BJ (cell line): ENCODE measurements at regions not wholly inside any gene's neighbourhood (a gene's known extent, or its start where the extent isn't known, plus 50 kb on each side); places are given as distances from the start of the nearest gene placed in this dataset.

Experiments
- CTCF ChIA-PET: fragments of 350-600 bp; formaldehyde crosslinking; extraction: SDS; loops from one replicate; lab custom pipeline; 2021; ENCODE audit warnings: antibody characterized with exemption, inconsistent platforms; lab: Yijun Ruan, JAX
- POLR2A ChIA-PET: fragments of 300-600 bp; sonication (Branson Sonifier 250); formaldehyde crosslinking; extraction: SDS; loops from one replicate; lab custom pipeline; 2021; ENCODE audit warnings: antibody characterized with exemption; lab: Charles Lee
- DNase-seq: peaks from one replicate; pipeline ENCODE4 v3.0.0-alpha.2; 2011; ENCODE audit warnings: low read depth
- H3K27me3 ChIP-seq: 2 replicates; pipeline ENCODE4 v1.6.0; 2011; ENCODE audit warnings: low read length; ENCODE audit not compliant: control insufficient read depth, insufficient read depth
- H3K36me3 ChIP-seq: 2 replicates; pipeline ENCODE4 v1.5.1; 2011; ENCODE audit warnings: low read length; ENCODE audit not compliant: control insufficient read depth, insufficient read depth
- H3K4me3 ChIP-seq: 2 replicates; pipeline ENCODE4 v1.5.1; 2011; ENCODE audit warnings: low read depth, mild to moderate bottlenecking, control low read depth, low read length
- TF ChIP-seq, protein P1 (sequence below): IDR thresholded peaks from 2 replicates; pipeline ENCODE4 v1.5.1; 2011; ENCODE audit warnings: low read depth, mild to moderate bottlenecking, control low read depth, inconsistent platforms, low read length, moderate library complexity; ENCODE audit not compliant: insufficient read depth

DNA sequence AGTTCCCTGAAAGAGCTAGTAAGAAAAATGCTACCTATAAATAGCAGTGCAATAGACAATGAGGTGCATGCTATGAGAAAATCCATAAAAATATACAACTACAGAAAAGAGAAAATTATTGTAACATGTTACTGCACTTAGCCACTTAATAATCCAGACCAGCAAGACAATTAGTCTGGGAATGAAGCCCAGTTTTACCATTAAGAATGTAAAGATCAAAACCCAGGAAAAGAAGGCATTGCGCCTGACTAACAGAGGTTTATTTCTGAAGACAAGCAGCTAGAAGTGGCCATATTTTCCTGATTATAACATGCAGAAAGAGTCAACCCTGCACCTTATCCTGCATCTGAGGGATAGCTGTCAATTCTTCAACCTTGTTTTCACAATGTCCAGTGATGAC, 276.4 kb upstream of the PRMT6 start:
- H3K4me3 ChIP-seq = no peak overlapping the region
- H3K27me3 ChIP-seq = no peaks in the 10 kb centered on the region
- ChIA-PET POLR2A (no interaction called here), CTCF (no interaction called here)
- TF ChIP-seq, protein P1, sequence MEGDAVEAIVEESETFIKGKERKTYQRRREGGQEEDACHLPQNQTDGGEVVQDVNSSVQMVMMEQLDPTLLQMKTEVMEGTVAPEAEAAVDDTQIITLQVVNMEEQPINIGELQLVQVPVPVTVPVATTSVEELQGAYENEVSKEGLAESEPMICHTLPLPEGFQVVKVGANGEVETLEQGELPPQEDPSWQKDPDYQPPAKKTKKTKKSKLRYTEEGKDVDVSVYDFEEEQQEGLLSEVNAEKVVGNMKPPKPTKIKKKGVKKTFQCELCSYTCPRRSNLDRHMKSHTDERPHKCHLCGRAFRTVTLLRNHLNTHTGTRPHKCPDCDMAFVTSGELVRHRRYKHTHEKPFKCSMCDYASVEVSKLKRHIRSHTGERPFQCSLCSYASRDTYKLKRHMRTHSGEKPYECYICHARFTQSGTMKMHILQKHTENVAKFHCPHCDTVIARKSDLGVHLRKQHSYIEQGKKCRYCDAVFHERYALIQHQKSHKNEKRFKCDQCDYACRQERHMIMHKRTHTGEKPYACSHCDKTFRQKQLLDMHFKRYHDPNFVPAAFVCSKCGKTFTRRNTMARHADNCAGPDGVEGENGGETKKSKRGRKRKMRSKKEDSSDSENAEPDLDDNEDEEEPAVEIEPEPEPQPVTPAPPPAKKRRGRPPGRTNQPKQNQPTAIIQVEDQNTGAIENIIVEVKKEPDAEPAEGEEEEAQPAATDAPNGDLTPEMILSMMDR = no peak
- H3K36me3 ChIP-seq = no peaks in the 10 kb centered on the region; the same call in 1 of the 2 replicates
- no peak for DNase-seq

DNA sequence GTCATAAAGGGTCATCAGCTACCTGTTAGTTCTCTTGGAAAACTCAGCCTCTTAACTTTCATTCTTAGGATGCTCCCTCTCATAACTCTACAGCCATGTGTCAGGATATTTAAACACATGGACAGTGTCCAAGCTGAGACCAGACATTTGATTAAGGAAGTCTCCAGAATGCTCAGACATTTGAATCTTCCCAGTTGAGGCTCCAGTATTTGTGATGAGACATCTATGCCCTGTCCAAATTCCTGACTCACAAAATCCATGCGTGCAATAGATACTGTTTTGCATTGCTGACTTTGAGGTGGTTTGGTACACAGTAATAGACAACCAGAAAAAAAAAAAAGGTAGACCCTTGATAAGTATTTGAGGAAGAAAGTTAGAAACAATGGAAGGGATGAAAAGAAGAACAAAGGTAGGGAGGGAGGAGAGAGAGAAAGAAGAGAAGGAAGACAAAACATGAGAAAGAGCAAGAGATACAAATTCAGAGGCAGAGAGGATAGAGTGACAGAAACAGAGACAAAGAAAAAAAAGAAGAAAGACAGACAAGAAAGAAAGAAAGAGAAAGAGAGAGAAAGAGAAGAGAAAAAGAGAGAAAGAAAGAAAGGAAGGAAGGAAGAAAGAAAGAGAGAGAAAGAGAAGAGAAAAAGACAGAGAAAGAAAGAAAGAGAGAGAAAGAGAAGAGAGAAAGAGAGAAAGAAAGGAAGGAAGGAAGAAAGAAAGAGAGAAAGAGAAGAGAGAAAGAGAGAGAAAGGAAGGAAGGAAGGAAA, 275.5 kb upstream of the PRMT6 start:
- no peaks in the 10 kb centered on the region for H3K27me3 ChIP-seq
- ChIA-PET CTCF (no interaction called here), POLR2A (no interaction called here)
- DNase-seq = no peak
- TF ChIP-seq, protein P1 = no peak
- H3K4me3 ChIP-seq = no peak overlapping the region
- no peaks in the 10 kb centered on the region; the same call in 1 of the 2 replicates for H3K36me3 ChIP-seq

DNA sequence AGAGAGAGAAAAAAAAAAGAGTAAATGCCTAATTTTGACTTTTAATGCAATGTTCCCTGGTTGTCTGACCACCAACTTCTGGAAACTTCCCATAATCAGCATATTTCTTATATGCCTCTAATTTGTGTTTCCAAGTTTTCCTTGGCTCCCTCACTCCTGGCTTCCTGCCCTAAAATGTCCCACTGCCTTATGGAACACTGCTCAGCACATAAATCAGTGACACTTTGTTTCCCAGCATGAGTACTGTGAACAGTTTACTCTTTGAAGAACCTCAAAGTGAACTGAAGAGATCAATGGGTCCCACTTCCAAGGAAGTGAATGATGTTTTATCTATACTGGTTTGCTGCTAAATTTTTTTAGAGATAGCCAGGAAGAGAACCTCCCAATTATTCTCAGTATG, 271.3 kb upstream of the PRMT6 start:
- ChIA-PET CTCF (interaction anchor here (0.6 kb wide), 1 partner anchor 17 kb away, joined by 3 read pairs; no protein-coding TSS in a partner anchor), POLR2A (no interaction called here)
- DNase-seq = no peak
- no peak overlapping the region for H3K4me3 ChIP-seq
- TF ChIP-seq, protein P1 = no peak
- no peaks in the 10 kb centered on the region; the same call in 1 of the 2 replicates for H3K36me3 ChIP-seq
- no peaks in the 10 kb centered on the region for H3K27me3 ChIP-seq

DNA sequence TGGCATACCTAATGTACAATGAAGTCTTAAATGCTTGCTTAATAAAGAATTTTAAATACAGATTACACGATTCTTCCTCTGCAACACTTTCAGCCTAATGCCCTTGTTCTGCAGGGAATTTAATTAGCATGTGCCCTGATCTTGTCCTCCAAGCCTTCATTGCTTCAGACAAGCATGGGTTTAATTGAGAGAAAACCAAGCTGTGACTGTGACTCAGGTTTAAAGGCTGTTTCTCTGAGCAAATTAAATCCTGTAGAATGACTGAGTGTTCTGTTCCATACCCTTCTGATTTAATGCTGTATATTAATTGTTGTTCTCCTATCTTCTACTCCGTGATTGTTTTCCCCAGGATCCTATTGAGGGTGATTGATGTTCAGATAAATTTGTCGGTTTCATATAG, 269.0 kb upstream of the PRMT6 start:
- Histone ChIP-seq H3K27me3 (no peaks in the 10 kb centered on the region), H3K4me3 (no peak overlapping the region), H3K36me3 (no peaks in the 10 kb centered on the region)
- CTCF ChIA-PET = no interaction called here
- POLR2A ChIA-PET = no interaction called here
- TF ChIP-seq, protein P1 = no peak
- DNase-seq = no peak

DNA sequence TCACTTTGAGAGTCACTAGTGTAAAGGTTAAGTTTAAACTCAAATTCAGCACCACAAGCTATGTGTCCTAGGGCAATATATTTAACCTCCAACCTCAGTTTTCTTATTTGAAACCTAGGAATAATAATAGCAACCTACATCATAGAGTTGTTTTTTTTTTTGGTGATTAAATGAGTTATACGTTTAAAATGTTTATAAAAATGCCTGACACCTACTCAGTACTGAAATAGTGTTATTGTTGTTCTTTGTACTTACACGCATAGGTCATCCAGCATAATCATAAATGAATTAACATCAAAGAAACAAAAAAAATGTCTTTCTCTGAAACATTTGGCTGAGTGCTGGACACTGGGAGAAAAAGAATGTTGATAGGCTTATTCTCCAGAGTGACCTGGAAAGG, 266.8 kb upstream of the PRMT6 start:
- no peak for DNase-seq
- ChIA-PET POLR2A (interaction anchor here (0.7 kb wide), 1 partner anchor 431 kb away, joined by 5 read pairs; no protein-coding TSS in a partner anchor), CTCF (no interaction called here)
- Histone ChIP-seq H3K4me3 (no peak overlapping the region), H3K36me3 (no peaks in the 10 kb centered on the region), H3K27me3 (no peaks in the 10 kb centered on the region)
- TF ChIP-seq, protein P1 = no peak
